ENCODE measurements at regions not wholly inside any gene's neighbourhood (a gene's known extent, or its start where the extent isn't known, plus 50 kb on each side); places are given as distances from the start of the nearest gene placed in this dataset.

- no peaks in the 10 kb centered on the region for H3K27me3 ChIP-seq (ENCODE audit: control insufficient read depth, extremely low read depth, insufficient read depth, low read length)
- no peaks in the 10 kb centered on the region for H3K79me2 ChIP-seq (ENCODE audit: control insufficient read depth, insufficient read depth, low read length)
- no peaks in the 10 kb centered on the region for H3K36me3 ChIP-seq (ENCODE audit: control insufficient read depth in 2 of 2, extremely low read depth in 1 of 2, insufficient read depth in 2 of 2, low read length in 2 of 2)
- no peaks in the 10 kb centered on the region for H3K4me1 ChIP-seq (ENCODE audit: control insufficient read depth, extremely low read depth, insufficient read depth, low read length)
- H2AFZ ChIP-seq (ENCODE audit: control insufficient read depth, low read length): no peak overlapping the region
- H3K4me2 ChIP-seq (ENCODE audit: control insufficient read depth, extremely low read depth, insufficient read depth, low read depth, low read length): no peak overlapping the region
- no peak overlapping the region for H3K4me3 ChIP-seq (ENCODE audit: control insufficient read depth in 2 of 3, extremely low read depth in 1 of 3, insufficient read depth in 2 of 3, low read depth in 1 of 3, low read length in 3 of 3)
- dilution Hi-C loops (cut with MboI; ENCODE audit: extremely low pct_ligation_motif_present, low sequenced_read_pairs): no loop called here
- TF ChIP-seq EZH2 (IDR thresholded peaks at IDR 0.05; ENCODE audit: low read length): no peak
- TF ChIP-seq CTCF (optimal IDR thresholded peaks at IDR 0.05 in 1 of 3, IDR thresholded peaks at IDR 0.05 in 1 of 3, conservative IDR thresholded peaks at IDR 0.05 in 1 of 3; ENCODE audit: extremely low read depth in 1 of 3, insufficient read depth in 2 of 3, low read length in 3 of 3): no peak
- H3K9ac ChIP-seq (ENCODE audit: control insufficient read depth, extremely low read depth, insufficient read depth, low read length): no peak overlapping the region
- no peaks in the 10 kb centered on the region for H3K9me1 ChIP-seq (ENCODE audit: control insufficient read depth, extremely low read depth, insufficient read depth, low read length)
- no peak overlapping the region for H3K27ac ChIP-seq (ENCODE audit: control insufficient read depth, insufficient read depth, low read length)
- no peaks in the 10 kb centered on the region for H3K9me3 ChIP-seq (ENCODE audit: control insufficient read depth, low read depth, low read length)
- FAIRE-seq: no peak
- DNase-seq (ENCODE audit: low read depth, low spot score): no peak
- H4K20me1 ChIP-seq (ENCODE audit: control insufficient read depth, extremely low read depth, insufficient read depth, low read length): no peaks in the 10 kb centered on the region
Observed at GRCh38 chr11:45053736-45054446, 92.5 kb upstream of the PRDM11 start.

GRCh38 chr11:45054956-45055355 is 91.5 kb upstream of the PRDM11 start:
- H3K79me2 ChIP-seq (ENCODE audit: control insufficient read depth, insufficient read depth, low read length): no peaks in the 10 kb centered on the region
- DNase-seq (ENCODE audit: low read depth, low spot score): no peak
- no peaks in the 10 kb centered on the region for H3K4me1 ChIP-seq (ENCODE audit: control insufficient read depth, extremely low read depth, insufficient read depth, low read length)
- no peak overlapping the region for H3K9ac ChIP-seq (ENCODE audit: control insufficient read depth, extremely low read depth, insufficient read depth, low read length)
- H2AFZ ChIP-seq (ENCODE audit: control insufficient read depth, low read length): no peak overlapping the region
- TF ChIP-seq EZH2 (IDR thresholded peaks at IDR 0.05; ENCODE audit: low read length) (no peak), CTCF (optimal IDR thresholded peaks at IDR 0.05 in 1 of 3, IDR thresholded peaks at IDR 0.05 in 1 of 3, conservative IDR thresholded peaks at IDR 0.05 in 1 of 3; ENCODE audit: extremely low read depth in 1 of 3, insufficient read depth in 2 of 3, low read length in 3 of 3) (no peak)
- FAIRE-seq: no peak
- no peaks in the 10 kb centered on the region for H3K36me3 ChIP-seq (ENCODE audit: control insufficient read depth in 2 of 2, extremely low read depth in 1 of 2, insufficient read depth in 2 of 2, low read length in 2 of 2)
- H3K9me3 ChIP-seq (ENCODE audit: control insufficient read depth, low read depth, low read length): no peaks in the 10 kb centered on the region
- no peak overlapping the region for H3K4me3 ChIP-seq (ENCODE audit: control insufficient read depth in 2 of 3, extremely low read depth in 1 of 3, insufficient read depth in 2 of 3, low read depth in 1 of 3, low read length in 3 of 3)
- dilution Hi-C loops (cut with MboI; ENCODE audit: extremely low pct_ligation_motif_present, low sequenced_read_pairs): no loop called here
- H3K27me3 ChIP-seq (ENCODE audit: control insufficient read depth, extremely low read depth, insufficient read depth, low read length): no peaks in the 10 kb centered on the region
- no peaks in the 10 kb centered on the region for H4K20me1 ChIP-seq (ENCODE audit: control insufficient read depth, extremely low read depth, insufficient read depth, low read length)
- H3K9me1 ChIP-seq (ENCODE audit: control insufficient read depth, extremely low read depth, insufficient read depth, low read length): no peaks in the 10 kb centered on the region
- H3K4me2 ChIP-seq (ENCODE audit: control insufficient read depth, extremely low read depth, insufficient read depth, low read depth, low read length): no peak overlapping the region
- no peak overlapping the region for H3K27ac ChIP-seq (ENCODE audit: control insufficient read depth, insufficient read depth, low read length)
